ENCODE measurements at regions not wholly inside any gene's neighbourhood (a gene's known extent, or its start where the extent isn't known, plus 50 kb on each side); places are given as distances from the start of the nearest gene placed in this dataset.

- in situ Hi-C loops (cut with HindIII; ENCODE audit: low pct_unique_long_range_greater_than_20kb, low sequenced_read_pairs) (no loop called here), intact Hi-C loops (cut with micrococcal nuclease; ENCODE audit: unreplicated experiment) (no loop called here)
- Histone ChIP-seq H3K27ac (ENCODE audit: low read length) (no peak overlapping the region), H3K4me3 (ENCODE audit: low read depth in 2 of 2, low read length in 2 of 2) (no peak overlapping the region), H3K4me1 (ENCODE audit: control insufficient read depth, insufficient read depth, low read length) (no peaks in the 10 kb centered on the region), H3K9me3 (ENCODE audit: control insufficient read depth, insufficient read depth, low read depth, low read length) (no peaks in the 10 kb centered on the region), H3K27me3 (ENCODE audit: control insufficient read depth, insufficient read depth, low read length) (no peaks in the 10 kb centered on the region), H3K36me3 (ENCODE audit: control insufficient read depth, insufficient read depth, low read length) (no peaks in the 10 kb centered on the region)
- no TSS peak for BruUV-seq (replicated peaks)
- ChIA-PET CTCF (no interaction called here), POLR2A (no interaction called here)
- no peak for DNase-seq (ENCODE audit: low read depth, low spot score)
- TF ChIP-seq CTCF (IDR thresholded peaks at IDR 0.05), result no peak
- no peak for TF ChIP-seq POLR2AphosphoS5 (IDR thresholded peaks at IDR 0.05; ENCODE audit: low read depth, low read length)
- TF ChIP-seq TCF7L2 (IDR thresholded peaks at IDR 0.05; ENCODE audit: low read depth, low read length), result no peak
- TF ChIP-seq REST (IDR thresholded peaks at IDR 0.05; ENCODE audit: insufficient read depth in 1 of 2, low read depth in 2 of 2, low read length in 1 of 2), result no peak
- no peak for TF ChIP-seq SIN3A (IDR thresholded peaks at IDR 0.05; ENCODE audit: borderline replicate concordance, insufficient read depth, low read depth, low read length)
- no peak for ATAC-seq
Observed at GRCh38 chr4:64594723-64595122, 185.5 kb upstream of the TECRL start.

DNA sequence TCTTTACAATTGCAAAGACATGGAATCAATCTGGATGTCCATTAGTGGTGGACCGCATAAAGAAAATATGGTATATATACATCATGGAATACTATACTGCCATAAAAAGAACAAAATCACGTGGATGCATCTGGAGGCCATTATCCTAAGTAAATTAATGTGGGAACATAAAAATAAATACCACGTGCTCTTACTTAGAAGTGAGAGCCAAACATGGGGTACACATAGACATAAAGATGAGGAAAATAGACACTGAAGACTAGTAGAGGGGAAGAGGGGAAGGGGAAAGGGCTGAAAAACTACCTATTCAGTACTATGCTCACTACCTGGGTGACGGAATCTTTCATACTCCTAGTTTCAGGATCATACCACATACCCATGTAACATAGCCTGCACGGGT lies 179.3 kb upstream of the TECRL start:
- no TSS peak for BruUV-seq (replicated peaks)
- ChIA-PET POLR2A (no interaction called here), CTCF (no interaction called here)
- no peaks in the 10 kb centered on the region for H3K9me3 ChIP-seq (ENCODE audit: control insufficient read depth, insufficient read depth, low read depth, low read length)
- H3K4me3 ChIP-seq (ENCODE audit: low read depth in 2 of 2, low read length in 2 of 2), result no peak overlapping the region
- ATAC-seq (no peak), DNase-seq (ENCODE audit: low read depth, low spot score) (no peak)
- TF ChIP-seq CTCF (IDR thresholded peaks at IDR 0.05), result no peak
- TF ChIP-seq TCF7L2 (IDR thresholded peaks at IDR 0.05; ENCODE audit: low read depth, low read length), result no peak
- TF ChIP-seq POLR2AphosphoS5 (IDR thresholded peaks at IDR 0.05; ENCODE audit: low read depth, low read length), result no peak
- no peak for TF ChIP-seq SIN3A (IDR thresholded peaks at IDR 0.05; ENCODE audit: borderline replicate concordance, insufficient read depth, low read depth, low read length)
- TF ChIP-seq REST (IDR thresholded peaks at IDR 0.05; ENCODE audit: insufficient read depth in 1 of 2, low read depth in 2 of 2, low read length in 1 of 2), result no peak
- intact Hi-C loops (cut with micrococcal nuclease; ENCODE audit: unreplicated experiment) (no loop called here), in situ Hi-C loops (cut with HindIII; ENCODE audit: low pct_unique_long_range_greater_than_20kb, low sequenced_read_pairs) (no loop called here)
- H3K4me1 ChIP-seq (ENCODE audit: control insufficient read depth, insufficient read depth, low read length), result no peaks in the 10 kb centered on the region
- H3K27me3 ChIP-seq (ENCODE audit: control insufficient read depth, insufficient read depth, low read length), result no peaks in the 10 kb centered on the region
- H3K36me3 ChIP-seq (ENCODE audit: control insufficient read depth, insufficient read depth, low read length), result no peaks in the 10 kb centered on the region
- H3K27ac ChIP-seq (ENCODE audit: low read length), result no peak overlapping the region

Measured in Panc1 (cell line).